ENCODE measurements at regions not wholly inside any gene's neighbourhood (a gene's known extent, or its start where the extent isn't known, plus 50 kb on each side); places are given as distances from the start of the nearest gene placed in this dataset.
"Not testable (repeated sequence)": the region's sequence is repeated elsewhere in the genome, so short reads cannot be mapped to it uniquely, and the experiment has no call there.

DNA sequence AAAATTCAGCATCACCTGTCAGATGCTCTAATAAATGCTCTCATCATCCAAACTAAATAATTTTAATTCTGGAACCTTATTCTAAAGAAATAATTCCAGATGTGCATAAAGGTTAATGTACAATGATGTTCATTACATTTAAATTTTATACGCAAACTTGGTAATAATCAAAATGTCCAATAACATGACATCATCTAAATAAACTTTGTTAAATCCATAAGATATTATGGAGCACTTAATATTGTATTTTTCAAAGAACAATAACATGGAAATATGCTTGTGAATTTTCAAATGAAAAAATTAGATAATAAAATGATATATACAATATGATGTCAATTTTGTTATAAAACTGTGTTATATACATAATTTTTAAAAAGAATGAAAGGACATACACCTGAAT is 92.1 kb upstream of the ZCCHC13 start:
- Histone ChIP-seq H3K4me1 (ENCODE audit: low read depth) (peaks cover 5% of the 10 kb centered on the region), H3K4me3 (no peak overlapping the region), H3K36me3 (no peaks in the 10 kb centered on the region), H3K27me3 (no peaks in the 10 kb centered on the region), H3K27ac (no peak overlapping the region), H3K9me3 (ENCODE audit: low read depth) (no peaks in the 10 kb centered on the region)
- TF ChIP-seq, protein P1, sequence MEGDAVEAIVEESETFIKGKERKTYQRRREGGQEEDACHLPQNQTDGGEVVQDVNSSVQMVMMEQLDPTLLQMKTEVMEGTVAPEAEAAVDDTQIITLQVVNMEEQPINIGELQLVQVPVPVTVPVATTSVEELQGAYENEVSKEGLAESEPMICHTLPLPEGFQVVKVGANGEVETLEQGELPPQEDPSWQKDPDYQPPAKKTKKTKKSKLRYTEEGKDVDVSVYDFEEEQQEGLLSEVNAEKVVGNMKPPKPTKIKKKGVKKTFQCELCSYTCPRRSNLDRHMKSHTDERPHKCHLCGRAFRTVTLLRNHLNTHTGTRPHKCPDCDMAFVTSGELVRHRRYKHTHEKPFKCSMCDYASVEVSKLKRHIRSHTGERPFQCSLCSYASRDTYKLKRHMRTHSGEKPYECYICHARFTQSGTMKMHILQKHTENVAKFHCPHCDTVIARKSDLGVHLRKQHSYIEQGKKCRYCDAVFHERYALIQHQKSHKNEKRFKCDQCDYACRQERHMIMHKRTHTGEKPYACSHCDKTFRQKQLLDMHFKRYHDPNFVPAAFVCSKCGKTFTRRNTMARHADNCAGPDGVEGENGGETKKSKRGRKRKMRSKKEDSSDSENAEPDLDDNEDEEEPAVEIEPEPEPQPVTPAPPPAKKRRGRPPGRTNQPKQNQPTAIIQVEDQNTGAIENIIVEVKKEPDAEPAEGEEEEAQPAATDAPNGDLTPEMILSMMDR (IDR thresholded peaks at IDR 0.05; ENCODE audit: low read depth, low read length) = no peak
- DNase-seq (ENCODE audit: low read depth in 1 of 2, low spot score in 1 of 2) = no peak

DNA sequence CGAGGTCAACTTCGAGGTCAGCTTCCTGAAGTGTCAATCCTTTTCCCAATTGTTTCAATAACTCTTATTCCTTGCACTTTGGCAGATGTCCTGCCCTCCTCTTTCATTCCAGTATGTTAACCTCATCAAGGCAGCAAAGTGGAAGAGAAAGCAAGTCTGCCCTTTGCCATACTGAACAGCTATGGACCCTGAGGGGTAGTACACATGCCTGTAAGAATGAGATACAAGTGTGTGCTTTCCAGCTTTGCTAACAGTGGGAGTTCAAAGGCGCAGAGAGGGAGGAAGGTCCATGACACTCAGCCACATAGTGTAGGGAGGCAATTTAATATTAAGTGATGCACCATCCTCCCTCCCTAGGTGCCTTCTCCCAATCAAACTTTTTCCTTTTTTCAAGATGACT is 96.4 kb upstream of the ZCCHC13 start:
- no peak overlapping the region for H3K27ac ChIP-seq
- H3K9me3 ChIP-seq (ENCODE audit: low read depth) = no peaks in the 10 kb centered on the region
- TF ChIP-seq, protein P1 (IDR thresholded peaks at IDR 0.05; ENCODE audit: low read depth, low read length) = no peak
- H3K36me3 ChIP-seq = no peaks in the 10 kb centered on the region
- no peaks in the 10 kb centered on the region for H3K4me1 ChIP-seq (ENCODE audit: low read depth)
- no peaks in the 10 kb centered on the region for H3K27me3 ChIP-seq
- no peak overlapping the region for H3K4me3 ChIP-seq
- DNase-seq (ENCODE audit: low read depth in 1 of 2, low spot score in 1 of 2) = no peak

DNA sequence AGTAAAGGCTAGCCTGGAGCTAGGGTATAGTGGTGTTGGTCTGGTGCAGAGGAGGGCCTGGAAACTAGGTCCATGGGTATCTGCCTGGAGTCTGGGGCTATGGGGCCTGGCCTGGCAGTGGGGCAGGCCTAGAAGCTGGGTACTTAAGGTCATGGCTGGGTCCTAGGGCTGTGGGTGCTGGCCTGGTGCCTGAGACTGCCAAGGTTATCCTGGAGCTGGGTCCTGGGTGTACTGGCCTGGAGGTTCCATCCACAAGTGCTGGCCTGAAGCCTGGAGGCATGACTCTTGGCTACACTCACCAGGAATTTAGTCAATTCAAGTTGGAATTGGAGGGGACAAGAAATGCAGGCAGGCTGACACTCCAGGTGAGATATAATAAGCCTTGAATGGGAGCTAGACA is 108.4 kb upstream of the ZCCHC13 start:
- Histone ChIP-seq H3K9me3 (ENCODE audit: low read depth) (no peaks in the 10 kb centered on the region), H3K27me3 (no peaks in the 10 kb centered on the region), H3K4me1 (ENCODE audit: low read depth) (no peaks in the 10 kb centered on the region), H3K27ac (no peak overlapping the region), H3K36me3 (no peaks in the 10 kb centered on the region), H3K4me3 (no peak overlapping the region)
- DNase-seq (ENCODE audit: low read depth in 1 of 2, low spot score in 1 of 2) = no peak
- TF ChIP-seq, protein P1 (IDR thresholded peaks at IDR 0.05; ENCODE audit: low read depth, low read length) = no peak

DNA sequence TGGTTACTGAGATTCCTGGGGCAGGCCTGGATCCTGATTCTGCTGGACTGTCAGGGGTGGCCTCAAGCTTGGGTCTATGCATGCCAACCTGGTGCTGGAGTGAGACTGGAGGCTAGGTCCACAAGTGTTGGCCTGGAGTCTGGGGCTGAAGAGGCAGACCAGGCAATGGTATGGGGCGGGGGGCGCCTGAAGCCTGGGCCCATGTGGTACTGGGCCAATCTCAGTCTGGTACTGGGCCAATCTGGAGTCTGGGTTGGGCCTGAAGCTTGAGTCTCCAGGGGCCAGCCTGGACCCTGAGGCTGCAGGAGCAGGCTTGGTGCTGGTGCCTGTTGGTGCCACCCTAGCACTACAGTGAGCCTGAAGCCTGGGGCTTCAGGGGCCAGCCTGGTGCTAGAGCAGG is 108.9 kb upstream of the ZCCHC13 start:
- no peak for DNase-seq (ENCODE audit: low read depth in 1 of 2, low spot score in 1 of 2)
- no peaks in the 10 kb centered on the region for H3K9me3 ChIP-seq (ENCODE audit: low read depth)
- H3K27ac ChIP-seq = no peak overlapping the region
- TF ChIP-seq, protein P1 (IDR thresholded peaks at IDR 0.05; ENCODE audit: low read depth, low read length) = no peak
- H3K36me3 ChIP-seq = no peaks in the 10 kb centered on the region
- no peak overlapping the region for H3K4me3 ChIP-seq
- no peaks in the 10 kb centered on the region for H3K27me3 ChIP-seq
- no peaks in the 10 kb centered on the region for H3K4me1 ChIP-seq (ENCODE audit: low read depth)

DNA sequence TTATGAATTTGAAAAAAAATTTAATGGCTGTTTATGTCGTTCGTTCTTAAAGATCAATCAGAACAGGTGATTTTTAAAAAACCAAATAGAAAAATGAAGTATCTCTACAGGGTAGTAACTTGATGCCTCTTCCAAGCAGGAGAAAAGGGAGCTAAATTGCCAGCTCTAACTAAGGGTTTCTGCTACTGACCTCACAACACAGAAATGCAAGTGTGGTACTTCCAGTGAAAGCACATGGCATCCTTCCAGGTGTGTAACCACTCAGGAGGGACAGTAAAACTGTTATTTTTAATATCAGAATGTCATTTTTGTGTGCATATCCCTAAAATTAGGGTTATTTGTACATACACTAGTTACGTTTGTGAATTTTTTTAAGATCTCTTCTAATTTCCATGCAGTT is 116.8 kb upstream of the ZCCHC13 start:
- no peaks in the 10 kb centered on the region for H3K9me3 ChIP-seq (ENCODE audit: low read depth)
- H3K27me3 ChIP-seq = no peaks in the 10 kb centered on the region
- no peak overlapping the region for H3K4me3 ChIP-seq
- H3K36me3 ChIP-seq = no peaks in the 10 kb centered on the region
- DNase-seq (ENCODE audit: low read depth in 1 of 2, low spot score in 1 of 2) = no peak
- no peak overlapping the region for H3K27ac ChIP-seq
- TF ChIP-seq, protein P1 (IDR thresholded peaks at IDR 0.05; ENCODE audit: low read depth, low read length) = no peak
- no peaks in the 10 kb centered on the region for H3K4me1 ChIP-seq (ENCODE audit: low read depth)

DNA sequence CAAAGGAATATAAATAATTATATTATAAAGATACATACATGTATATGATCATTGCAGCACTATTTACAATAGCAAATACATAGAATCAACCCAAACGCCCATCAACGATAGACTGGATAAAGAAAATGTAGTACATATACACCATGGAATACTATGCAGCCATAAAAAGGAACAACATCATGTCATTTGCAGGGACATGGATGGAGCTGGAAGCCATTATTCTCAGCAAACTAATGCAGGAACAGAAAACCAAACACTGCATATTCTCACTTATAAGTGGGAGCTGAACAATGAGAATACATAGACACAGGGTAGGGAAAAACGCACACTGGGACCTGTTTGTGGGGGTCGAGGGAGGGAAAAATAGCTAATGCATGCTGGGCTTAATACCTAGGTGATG is 120.9 kb upstream of the ZCCHC13 start:
- DNase-seq (ENCODE audit: low read depth in 1 of 2, low spot score in 1 of 2); H3K36me3 ChIP-seq; H3K9me3 ChIP-seq (ENCODE audit: low read depth); H3K27ac ChIP-seq; H3K4me1 ChIP-seq (ENCODE audit: low read depth); H3K4me3 ChIP-seq; H3K27me3 ChIP-seq: not testable (repeated sequence)

DNA sequence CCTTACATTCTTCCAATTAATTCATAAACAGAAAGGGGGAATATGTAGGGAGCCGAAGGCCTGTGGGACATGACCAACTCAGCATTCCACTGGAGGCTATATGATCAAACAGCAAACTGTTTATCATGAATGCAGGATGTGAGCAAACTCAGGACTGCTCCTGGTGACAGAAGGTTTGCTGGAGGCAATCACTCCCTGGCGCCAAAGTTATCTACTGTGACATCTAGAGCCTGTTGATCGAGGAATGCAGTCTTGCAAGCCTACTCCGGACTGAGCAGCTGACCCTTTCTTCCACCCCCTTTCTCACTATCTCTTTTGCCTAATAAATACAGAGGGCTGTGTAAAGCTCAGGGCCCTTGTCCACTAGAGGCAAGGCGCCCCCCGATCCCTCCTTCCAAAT is 122.0 kb upstream of the ZCCHC13 start:
- not testable (repeated sequence) for H3K27me3 ChIP-seq; H3K36me3 ChIP-seq; DNase-seq (ENCODE audit: low read depth in 1 of 2, low spot score in 1 of 2); H3K27ac ChIP-seq; H3K4me1 ChIP-seq (ENCODE audit: low read depth); H3K9me3 ChIP-seq (ENCODE audit: low read depth); H3K4me3 ChIP-seq
